PC-9 (cell line): ENCODE measurements at regions not wholly inside any gene's neighbourhood (a gene's known extent, or its start where the extent isn't known, plus 50 kb on each side); places are given as distances from the start of the nearest gene placed in this dataset.

ENCODE experiments used
- BruUV-seq: library from RNA; stranded (reverse); fragments of 400-500 nt; replicated peaks from 2 replicates; lab custom pipeline; 2021; lab: Mats Ljungman, UMichigan
- CTCF ChIA-PET: fragments of 300-600 bp; sonication (Branson Sonifier 250); formaldehyde crosslinking; loops from one replicate; lab custom pipeline; 2022; ENCODE audit warnings: antibody characterized with exemption; lab: Charles Lee
- POLR2A ChIA-PET: fragments of 300-600 bp; sonication (Branson Sonifier 250); formaldehyde crosslinking; loops from one replicate; lab custom pipeline; 2022; ENCODE audit warnings: antibody characterized with exemption; ENCODE audit not compliant: unreplicated experiment; lab: Charles Lee
- DNase-seq, 2 experiments: peaks; one replicate each; pipeline versions ENCODE4 v3.0.0 to v3.0.0-alpha.2; 2015 to 2022; ENCODE audit warnings: mixed read lengths in 1 of 2
- H2AFZ ChIP-seq: fragments of 200-600 bp; sonication (generic); 2 replicates; pipeline ENCODE4 v1.8.1; 2017; ENCODE audit warnings: antibody characterized with exemption
- H3F3A ChIP-seq: fragments of 200-600 bp; sonication (generic); 2 replicates; pipeline ENCODE4 v1.8.1; 2017; ENCODE audit warnings: antibody characterized with exemption, mild to moderate bottlenecking, low read depth; ENCODE audit not compliant: insufficient read depth
- H3K27ac ChIP-seq: fragments of 200-600 bp; sonication (generic); 2 replicates; pipeline ENCODE4 v1.6.1; 2016; ENCODE audit warnings: mixed run types
- H3K27me3 ChIP-seq: fragments of 200-600 bp; sonication (generic); 2 replicates; pipeline ENCODE4 v1.6.1; 2016; ENCODE audit warnings: low read depth, mixed run types; ENCODE audit not compliant: insufficient read depth
- H3K36me3 ChIP-seq: fragments of 200-600 bp; sonication (generic); 2 replicates; pipeline ENCODE4 v1.6.1; 2016; ENCODE audit warnings: low read depth, mixed run types
- H3K4me1 ChIP-seq: fragments of 200-600 bp; sonication (generic); replicated peaks from 2 replicates; pipeline ENCODE4 v1.6.1; 2016; ENCODE audit warnings: mixed run types; ENCODE audit not compliant: insufficient read depth
- H3K4me2 ChIP-seq: fragments of 200-600 bp; sonication (generic); 2 replicates; pipeline ENCODE4 v1.6.1; 2017; ENCODE audit warnings: mixed run types
- H3K4me3 ChIP-seq: fragments of 200-600 bp; sonication (generic); 2 replicates; pipeline ENCODE4 v1.6.1; 2016; ENCODE audit warnings: mixed run types
- H3K79me2 ChIP-seq: fragments of 200-600 bp; sonication (generic); 2 replicates; pipeline ENCODE4 v1.6.1; 2017; ENCODE audit warnings: low read depth, mixed run types
- H3K9me2 ChIP-seq: fragments of 200-600 bp; sonication (generic); 2 replicates; pipeline ENCODE4 v1.8.1; 2017; ENCODE audit warnings: mild to moderate bottlenecking; ENCODE audit not compliant: insufficient read depth
- H3K9me3 ChIP-seq: fragments of 200-600 bp; sonication (generic); 2 replicates; pipeline ENCODE4 v1.8.1; 2016; ENCODE audit warnings: low read depth; ENCODE audit not compliant: insufficient read depth
- H4K20me1 ChIP-seq: fragments of 200-600 bp; sonication (generic); 2 replicates; pipeline ENCODE4 v1.8.1; 2017; ENCODE audit not compliant: insufficient read depth
- EZH2 ChIP-seq: fragments of 200-600 bp; sonication (generic); IDR thresholded peaks from 2 replicates; pipeline ENCODE4 v1.8.0; 2017; ENCODE audit warnings: antibody characterized with exemption, low read depth
- intact Hi-C: fragments of 100-400 bp; cut with micrococcal nuclease; formaldehyde crosslinking; loops from one replicate; pipeline ENCODE4 v1.10.0; 2022; ENCODE audit not compliant: unreplicated experiment
- TF ChIP-seq, protein P1 (sequence below): fragments of 200-600 bp; sonication (generic); conservative IDR thresholded peaks from 2 replicates; pipeline ENCODE4 v1.6.1; 2017; ENCODE audit warnings: mixed run types, antibody characterized with exemption, mild to moderate bottlenecking, moderate library complexity

DNA sequence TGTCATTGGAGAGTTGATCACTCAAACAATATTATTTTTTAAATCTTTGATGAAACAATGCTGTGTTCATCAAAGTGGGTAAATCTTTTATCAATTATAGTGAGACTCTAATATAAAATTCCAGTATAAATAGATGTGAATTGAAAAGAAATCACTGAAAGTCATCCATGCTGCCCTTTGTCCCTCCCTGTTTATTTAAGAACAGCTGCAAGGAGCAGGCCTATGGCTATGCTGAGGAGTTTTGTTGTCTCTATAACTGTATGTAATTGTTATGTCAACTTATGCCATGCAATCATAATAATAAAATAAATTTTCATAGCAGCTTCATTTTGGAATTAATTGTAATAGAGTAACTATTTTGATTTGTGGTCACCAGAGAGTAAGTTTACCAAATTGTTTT lies 1272.4 kb upstream of the ADGRL4 start:
- Histone ChIP-seq H3K27ac (no peak overlapping the region), H2AFZ (no peak overlapping the region), H3K36me3 (no peaks in the 10 kb centered on the region), H3K4me1 (no peaks in the 10 kb centered on the region), H3K9me2 (0 out of 2 replicates have a peak, but pooled peaks cover 3% of the 10 kb centered on the region), H3F3A (no peaks in the 10 kb centered on the region), H3K4me2 (no peak overlapping the region), H3K9me3 (no peaks in the 10 kb centered on the region), H4K20me1 (no peaks in the 10 kb centered on the region), H3K4me3 (no peak overlapping the region), H3K79me2 (no peaks in the 10 kb centered on the region), H3K27me3 (no peaks in the 10 kb centered on the region)
- CTCF ChIA-PET = no interaction called here
- no peak for DNase-seq
- no peak for TF ChIP-seq EZH2
- TF ChIP-seq, protein P1, sequence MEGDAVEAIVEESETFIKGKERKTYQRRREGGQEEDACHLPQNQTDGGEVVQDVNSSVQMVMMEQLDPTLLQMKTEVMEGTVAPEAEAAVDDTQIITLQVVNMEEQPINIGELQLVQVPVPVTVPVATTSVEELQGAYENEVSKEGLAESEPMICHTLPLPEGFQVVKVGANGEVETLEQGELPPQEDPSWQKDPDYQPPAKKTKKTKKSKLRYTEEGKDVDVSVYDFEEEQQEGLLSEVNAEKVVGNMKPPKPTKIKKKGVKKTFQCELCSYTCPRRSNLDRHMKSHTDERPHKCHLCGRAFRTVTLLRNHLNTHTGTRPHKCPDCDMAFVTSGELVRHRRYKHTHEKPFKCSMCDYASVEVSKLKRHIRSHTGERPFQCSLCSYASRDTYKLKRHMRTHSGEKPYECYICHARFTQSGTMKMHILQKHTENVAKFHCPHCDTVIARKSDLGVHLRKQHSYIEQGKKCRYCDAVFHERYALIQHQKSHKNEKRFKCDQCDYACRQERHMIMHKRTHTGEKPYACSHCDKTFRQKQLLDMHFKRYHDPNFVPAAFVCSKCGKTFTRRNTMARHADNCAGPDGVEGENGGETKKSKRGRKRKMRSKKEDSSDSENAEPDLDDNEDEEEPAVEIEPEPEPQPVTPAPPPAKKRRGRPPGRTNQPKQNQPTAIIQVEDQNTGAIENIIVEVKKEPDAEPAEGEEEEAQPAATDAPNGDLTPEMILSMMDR = no peak
- POLR2A ChIA-PET = interaction anchor here (0.7 kb wide), 1 partner anchor 747 kb away, joined by 7 read pairs; no protein-coding TSS in a partner anchor
- no TSS peak for BruUV-seq
- intact Hi-C loops = no loop called here

DNA sequence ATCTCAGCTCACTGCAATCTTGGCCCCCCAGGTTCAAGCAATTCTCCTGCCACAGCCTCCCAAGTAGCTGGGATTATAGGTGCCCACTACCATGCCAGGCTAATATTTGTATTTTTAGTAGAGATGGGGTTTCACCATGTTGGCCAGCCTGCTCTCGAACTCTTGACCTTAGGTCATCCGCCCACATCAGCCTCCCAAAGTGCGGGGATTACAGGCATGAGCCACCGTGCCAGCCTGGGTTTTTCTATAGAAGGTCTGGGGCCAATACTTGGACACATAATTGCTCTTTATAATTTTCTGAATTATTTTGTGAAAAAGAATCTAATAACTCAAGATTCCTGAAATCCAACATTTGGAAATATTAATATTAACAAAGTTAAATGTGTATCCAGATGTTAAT lies 1267.7 kb upstream of the ADGRL4 start:
- Histone ChIP-seq H3K9me2 (0 out of 2 replicates have a peak, but pooled peaks cover 3% of the 10 kb centered on the region), H3K4me1 (no peaks in the 10 kb centered on the region), H3F3A (no peaks in the 10 kb centered on the region), H3K4me2 (no peak overlapping the region), H2AFZ (no peak overlapping the region), H4K20me1 (no peaks in the 10 kb centered on the region), H3K36me3 (no peaks in the 10 kb centered on the region), H3K79me2 (no peaks in the 10 kb centered on the region), H3K4me3 (no peak overlapping the region), H3K27ac (no peak overlapping the region), H3K9me3 (no peaks in the 10 kb centered on the region), H3K27me3 (no peaks in the 10 kb centered on the region)
- intact Hi-C loops = no loop called here
- DNase-seq = no peak
- ChIA-PET POLR2A (no interaction called here), CTCF (no interaction called here)
- no TSS peak for BruUV-seq
- TF ChIP-seq, protein P1 = no peak
- TF ChIP-seq EZH2 = no peak

DNA sequence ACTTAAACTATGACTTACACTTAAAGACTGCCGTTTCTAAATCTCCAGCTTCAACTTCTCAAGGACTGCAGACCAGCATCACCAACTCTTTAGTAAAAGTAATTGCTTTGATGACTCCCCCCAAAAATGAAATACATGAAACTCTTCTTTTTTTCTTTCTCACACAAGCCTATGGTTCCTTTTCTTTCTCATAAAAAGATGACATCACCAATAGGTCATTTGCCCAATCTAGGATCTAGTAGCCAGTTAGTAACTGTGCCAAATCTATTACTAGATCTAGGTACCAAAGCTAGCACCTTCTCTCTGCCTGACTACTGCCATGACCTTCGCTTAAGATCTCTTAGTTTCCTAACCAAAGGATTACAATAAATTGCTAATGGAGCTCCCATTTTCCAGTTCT lies 1266.0 kb upstream of the ADGRL4 start:
- Histone ChIP-seq H3K27ac (no peak overlapping the region), H2AFZ (no peak overlapping the region), H3K27me3 (no peaks in the 10 kb centered on the region), H4K20me1 (no peaks in the 10 kb centered on the region), H3F3A (no peaks in the 10 kb centered on the region), H3K4me1 (no peaks in the 10 kb centered on the region), H3K9me3 (no peaks in the 10 kb centered on the region), H3K4me3 (no peak overlapping the region), H3K36me3 (no peaks in the 10 kb centered on the region), H3K4me2 (no peak overlapping the region), H3K79me2 (no peaks in the 10 kb centered on the region), H3K9me2 (peaks cover 6% of the 10 kb centered on the region; the same call in 1 of the 2 replicates)
- ChIA-PET POLR2A (no interaction called here), CTCF (no interaction called here)
- intact Hi-C loops = no loop called here
- no TSS peak for BruUV-seq
- TF ChIP-seq EZH2 = no peak
- TF ChIP-seq, protein P1 = no peak
- no peak for DNase-seq
